Muscle of arm (tissue), 1 donor: ENCODE measurements at regions not wholly inside any gene's neighbourhood (a gene's known extent, or its start where the extent isn't known, plus 50 kb on each side); places are given as distances from the start of the nearest gene placed in this dataset.
"Not testable (repeated sequence)": the region's sequence is repeated elsewhere in the genome, so short reads cannot be mapped to it uniquely, and the experiment has no call there.

Experiments
- DNase-seq: peaks from one replicate; pipeline ENCODE4 v3.0.0-alpha.2; 2013

GRCh38 chr4:18105030-18106011 is 83.8 kb upstream of the LCORL start:
- no peak for DNase-seq

GRCh38 chr4:18103876-18104605 is 82.5 kb upstream of the LCORL start:
- no peak for DNase-seq

GRCh38 chr4:18100657-18101056 is 79.1 kb upstream of the LCORL start:
- DNase-seq = no peak

GRCh38 chr4:18090447-18090846 is 68.9 kb upstream of the LCORL start:
- not testable (repeated sequence) for DNase-seq

GRCh38 chr4:18082236-18082635 is 60.7 kb upstream of the LCORL start:
- DNase-seq = no peak

- DNase-seq = no peak
Measured at GRCh38 chr4:18081708-18082107, 60.2 kb upstream of the LCORL start.

GRCh38 chr4:18077808-18078207 is 56.3 kb upstream of the LCORL start:
- DNase-seq = no peak

- DNase-seq = no peak
Measured at GRCh38 chr4:18075823-18076433, 54.4 kb upstream of the LCORL start.

DNA sequence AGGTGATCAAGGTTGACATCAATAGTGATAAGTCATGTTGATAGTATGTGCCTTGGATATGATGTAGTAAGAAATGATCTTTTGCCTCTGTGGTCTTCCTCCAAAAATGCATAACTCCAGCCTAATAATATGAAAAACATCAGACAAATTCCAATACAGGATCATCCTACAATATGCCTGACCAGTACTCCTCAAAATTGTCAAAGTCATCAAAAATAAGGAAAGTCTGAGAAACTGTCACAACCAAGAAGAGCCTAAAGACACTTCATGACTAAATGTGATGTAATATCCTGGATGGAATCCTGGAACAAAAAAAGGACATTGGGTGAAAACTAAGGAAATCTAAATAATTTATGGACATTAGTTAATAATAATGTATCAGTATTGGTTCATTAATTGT is 50.3 kb upstream of the LCORL start:
- DNase-seq = no peak
